ENCODE measurements at regions not wholly inside any gene's neighbourhood (a gene's known extent, or its start where the extent isn't known, plus 50 kb on each side); places are given as distances from the start of the nearest gene placed in this dataset.

- no peak for DNase-seq
Observed at GRCh38 chr10:106280896-106281460, 883.5 kb downstream of the SORCS1 start.

- peak; percentile 21 for DNase-seq
Observed at GRCh38 chr10:106278383-106278782, 886.1 kb downstream of the SORCS1 start.

GRCh38 chr10:106271237-106271636 lies 893.3 kb downstream of the SORCS1 start:
- no peak for DNase-seq

GRCh38 chr10:106268000-106268399 lies 896.5 kb downstream of the SORCS1 start:
- DNase-seq = no peak

GRCh38 chr10:106267591-106267990 lies 896.9 kb downstream of the SORCS1 start:
- DNase-seq = no peak

- peak; percentile 6 for DNase-seq
Observed at GRCh38 chr10:106257432-106257831, 907.1 kb downstream of the SORCS1 start.

- DNase-seq = peak; percentile 77
Observed at GRCh38 chr10:106255111-106255678, 909.3 kb downstream of the SORCS1 start.

GRCh38 chr10:106254071-106254470 lies 910.4 kb downstream of the SORCS1 start:
- no peak for DNase-seq

- DNase-seq = no peak
Observed at GRCh38 chr10:106252541-106252940, 912.0 kb downstream of the SORCS1 start.

- DNase-seq = no peak
Observed at GRCh38 chr10:106251573-106251972, 912.9 kb downstream of the SORCS1 start.

GRCh38 chr10:106242301-106242700 lies 922.2 kb downstream of the SORCS1 start:
- DNase-seq = no peak

- DNase-seq = no peak
Observed at GRCh38 chr10:106226828-106227227, 937.7 kb downstream of the SORCS1 start.

GRCh38 chr10:106226142-106226541 lies 938.4 kb downstream of the SORCS1 start:
- no peak for DNase-seq

GRCh38 chr10:106224676-106225075 lies 939.8 kb downstream of the SORCS1 start:
- DNase-seq = no peak

- no peak for DNase-seq
Observed at GRCh38 chr10:106217627-106218026, 946.9 kb downstream of the SORCS1 start.

- no peak for DNase-seq
Observed at GRCh38 chr10:106216085-106216484, 948.4 kb downstream of the SORCS1 start.

GRCh38 chr10:106214243-106214642 lies 950.3 kb downstream of the SORCS1 start:
- no peak for DNase-seq

GRCh38 chr10:106213493-106213892 lies 951.0 kb downstream of the SORCS1 start:
- DNase-seq = no peak

- no peak for DNase-seq
Observed at GRCh38 chr10:106198275-106198674, 966.2 kb downstream of the SORCS1 start.

- peak; percentile 65 for DNase-seq
Observed at GRCh38 chr10:106189292-106189691, 975.2 kb downstream of the SORCS1 start.

GRCh38 chr10:106185951-106186350 lies 978.6 kb downstream of the SORCS1 start:
- DNase-seq = no peak

- DNase-seq = no peak
Observed at GRCh38 chr10:106183041-106183440, 981.5 kb downstream of the SORCS1 start.

- DNase-seq = peak; percentile 60
Observed at GRCh38 chr10:106182542-106182941, 982.0 kb downstream of the SORCS1 start.

- DNase-seq = no peak
Observed at GRCh38 chr10:106181501-106181900, 983.0 kb downstream of the SORCS1 start.

GRCh38 chr10:106179430-106179829 lies 985.1 kb downstream of the SORCS1 start:
- DNase-seq = peak; percentile 22
